ENCODE measurements at regions not wholly inside any gene's neighbourhood (a gene's known extent, or its start where the extent isn't known, plus 50 kb on each side); places are given as distances from the start of the nearest gene placed in this dataset.
A peak's percentile ranks its signal among the peaks of the same experiment; 100 is the strongest.

GRCh38 chr14:44163946-44164345, 343.1 kb downstream of the FSCB start:
- H3K9ac ChIP-seq (ENCODE audit: low read length), result no peak overlapping the region
- H3K4me1 ChIP-seq (ENCODE audit: control insufficient read depth in 1 of 2, insufficient read depth in 2 of 2, low read length in 2 of 2), result no peaks in the 10 kb centered on the region
- no peak overlapping the region for H2BK120ac ChIP-seq (ENCODE audit: insufficient read depth, low read length, poor library complexity)
- H3K4me3 ChIP-seq (ENCODE audit: low read depth, low read length), result no peak overlapping the region
- no peak overlapping the region for H3K27ac ChIP-seq (ENCODE audit: low read depth, low read length)
- H2BK5ac ChIP-seq (ENCODE audit: low read depth, low read length, poor library complexity), result no peak overlapping the region
- no peak overlapping the region for H2AFZ ChIP-seq (ENCODE audit: insufficient read depth, low read length, poor library complexity)
- no peak overlapping the region for H4K8ac ChIP-seq (ENCODE audit: low read depth, low read length)
- no peak overlapping the region for H3K23ac ChIP-seq (ENCODE audit: low read length)
- no peak overlapping the region for H4K12ac ChIP-seq (ENCODE audit: low read depth, low read length)
- peak in 1 of 2 donors; percentile 18 for DNase-seq
- H3K79me2 ChIP-seq (ENCODE audit: control insufficient read depth, insufficient read depth, low read length, poor library complexity), result no peaks in the 10 kb centered on the region
- no peaks in the 10 kb centered on the region for H3K79me1 ChIP-seq (ENCODE audit: low read length)
- no peak overlapping the region for H3K4me2 ChIP-seq (ENCODE audit: low read length)
- H3K9me3 ChIP-seq (ENCODE audit: insufficient read depth, low read depth, low read length), result no peaks in the 10 kb centered on the region
- no peak overlapping the region for H3K4ac ChIP-seq (ENCODE audit: low read depth, low read length)
- H3K36me3 ChIP-seq (ENCODE audit: control insufficient read depth in 1 of 2, insufficient read depth in 2 of 2, low read length in 2 of 2), result no peaks in the 10 kb centered on the region
- H2AK5ac ChIP-seq (ENCODE audit: low read length), result no peak overlapping the region
- no peak overlapping the region for H2BK12ac ChIP-seq (ENCODE audit: low read length)
- H3K14ac ChIP-seq (ENCODE audit: low read length), result no peak overlapping the region
- no peak overlapping the region for H4K91ac ChIP-seq (ENCODE audit: low read depth, low read length)
- no peak overlapping the region for H3K18ac ChIP-seq (ENCODE audit: low read length)
- WGBS (ENCODE audit: extremely low coverage, insufficient coverage, insufficient read length), result no CpG with 5 or more reads among the region's 2 CpGs
- no peaks in the 10 kb centered on the region for H3K27me3 ChIP-seq (ENCODE audit: insufficient read depth, low read length)

DNA sequence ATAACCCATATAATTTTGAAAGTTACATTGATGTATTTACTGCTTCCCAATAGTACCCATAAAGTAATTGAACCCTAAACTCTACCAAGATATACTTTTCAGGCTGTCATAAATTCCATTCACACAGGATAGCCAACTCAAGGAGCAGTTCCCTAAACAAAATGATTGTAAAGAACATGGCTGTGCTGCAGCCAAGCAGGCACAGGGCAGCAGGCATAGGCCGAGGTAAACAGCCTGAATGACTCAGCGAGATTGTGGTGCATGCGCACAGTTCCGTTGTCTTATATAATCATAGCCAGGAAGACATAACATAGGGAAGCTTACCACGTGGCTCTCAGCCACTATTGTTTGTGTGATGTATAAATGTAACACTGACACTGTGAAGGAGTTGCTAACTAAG, 344.9 kb downstream of the FSCB start:
- no peak overlapping the region for H3K4ac ChIP-seq (ENCODE audit: low read depth, low read length)
- H3K27ac ChIP-seq (ENCODE audit: low read depth, low read length), result no peak overlapping the region
- H3K4me3 ChIP-seq (ENCODE audit: low read depth, low read length), result no peak overlapping the region
- H3K14ac ChIP-seq (ENCODE audit: low read length), result no peak overlapping the region
- H3K79me1 ChIP-seq (ENCODE audit: low read length), result no peaks in the 10 kb centered on the region
- no peaks in the 10 kb centered on the region for H3K27me3 ChIP-seq (ENCODE audit: insufficient read depth, low read length)
- no peaks in the 10 kb centered on the region for H3K4me1 ChIP-seq (ENCODE audit: control insufficient read depth in 1 of 2, insufficient read depth in 2 of 2, low read length in 2 of 2)
- no peak overlapping the region for H2AFZ ChIP-seq (ENCODE audit: insufficient read depth, low read length, poor library complexity)
- no peak overlapping the region for H2BK5ac ChIP-seq (ENCODE audit: low read depth, low read length, poor library complexity)
- no peak overlapping the region for H2AK5ac ChIP-seq (ENCODE audit: low read length)
- H3K79me2 ChIP-seq (ENCODE audit: control insufficient read depth, insufficient read depth, low read length, poor library complexity), result no peaks in the 10 kb centered on the region
- no peak overlapping the region for H2BK12ac ChIP-seq (ENCODE audit: low read length)
- H2BK120ac ChIP-seq (ENCODE audit: insufficient read depth, low read length, poor library complexity), result no peak overlapping the region
- H3K18ac ChIP-seq (ENCODE audit: low read length), result no peak overlapping the region
- no peak overlapping the region for H4K12ac ChIP-seq (ENCODE audit: low read depth, low read length)
- no peak overlapping the region for H4K91ac ChIP-seq (ENCODE audit: low read depth, low read length)
- H3K9me3 ChIP-seq (ENCODE audit: insufficient read depth, low read depth, low read length), result no peaks in the 10 kb centered on the region
- no CpG with 5 or more reads among the region's 5 CpGs for WGBS (ENCODE audit: extremely low coverage, insufficient coverage, insufficient read length)
- no peaks in the 10 kb centered on the region for H3K36me3 ChIP-seq (ENCODE audit: control insufficient read depth in 1 of 2, insufficient read depth in 2 of 2, low read length in 2 of 2)
- no peak for DNase-seq
- H4K8ac ChIP-seq (ENCODE audit: low read depth, low read length), result no peak overlapping the region
- no peak overlapping the region for H3K9ac ChIP-seq (ENCODE audit: low read length)
- H3K4me2 ChIP-seq (ENCODE audit: low read length), result no peak overlapping the region
- no peak overlapping the region for H3K23ac ChIP-seq (ENCODE audit: low read length)

DNA sequence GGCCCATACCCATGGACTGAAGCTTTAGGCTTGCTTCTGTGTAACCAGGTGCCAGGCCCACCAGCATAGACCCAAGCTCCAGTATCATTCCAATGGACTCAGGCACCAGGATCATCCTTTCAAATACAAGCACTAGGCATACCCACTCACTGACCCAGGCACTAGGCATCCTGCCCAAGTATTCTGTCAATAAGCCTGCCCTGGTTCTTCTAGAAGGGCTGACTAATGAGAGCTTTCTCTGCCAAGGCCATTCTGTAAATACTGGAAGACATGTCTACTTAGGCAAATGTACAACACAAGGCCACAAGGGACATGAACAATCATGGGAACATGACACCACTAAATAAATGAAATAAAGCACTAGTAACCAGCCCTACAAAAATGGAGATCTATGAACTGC, 352.2 kb downstream of the FSCB start:
- Histone ChIP-seq H2BK5ac (ENCODE audit: low read depth, low read length, poor library complexity) (no peak overlapping the region), H4K91ac (ENCODE audit: low read depth, low read length) (no peak overlapping the region), H3K79me2 (ENCODE audit: control insufficient read depth, insufficient read depth, low read length, poor library complexity) (no peaks in the 10 kb centered on the region), H3K4ac (ENCODE audit: low read depth, low read length) (no peak overlapping the region), H4K8ac (ENCODE audit: low read depth, low read length) (no peak overlapping the region), H2BK120ac (ENCODE audit: insufficient read depth, low read length, poor library complexity) (no peak overlapping the region), H3K14ac (ENCODE audit: low read length) (no peak overlapping the region), H2AK5ac (ENCODE audit: low read length) (no peak overlapping the region), H3K36me3 (ENCODE audit: control insufficient read depth in 1 of 2, insufficient read depth in 2 of 2, low read length in 2 of 2) (no peaks in the 10 kb centered on the region), H3K9me3 (ENCODE audit: insufficient read depth, low read depth, low read length) (no peaks in the 10 kb centered on the region), H3K23ac (ENCODE audit: low read length) (no peak overlapping the region), H3K4me2 (ENCODE audit: low read length) (no peak overlapping the region), H3K27me3 (ENCODE audit: insufficient read depth, low read length) (no peaks in the 10 kb centered on the region), H3K79me1 (ENCODE audit: low read length) (no peaks in the 10 kb centered on the region), H3K4me1 (ENCODE audit: control insufficient read depth in 1 of 2, insufficient read depth in 2 of 2, low read length in 2 of 2) (no peaks in the 10 kb centered on the region), H3K18ac (ENCODE audit: low read length) (no peak overlapping the region), H3K9ac (ENCODE audit: low read length) (no peak overlapping the region), H2BK12ac (ENCODE audit: low read length) (no peak overlapping the region), H4K12ac (ENCODE audit: low read depth, low read length) (no peak overlapping the region), H3K4me3 (ENCODE audit: low read depth, low read length) (no peak overlapping the region), H2AFZ (ENCODE audit: insufficient read depth, low read length, poor library complexity) (no peak overlapping the region), H3K27ac (ENCODE audit: low read depth, low read length) (no peak overlapping the region)
- DNase-seq, result no peak

DNA sequence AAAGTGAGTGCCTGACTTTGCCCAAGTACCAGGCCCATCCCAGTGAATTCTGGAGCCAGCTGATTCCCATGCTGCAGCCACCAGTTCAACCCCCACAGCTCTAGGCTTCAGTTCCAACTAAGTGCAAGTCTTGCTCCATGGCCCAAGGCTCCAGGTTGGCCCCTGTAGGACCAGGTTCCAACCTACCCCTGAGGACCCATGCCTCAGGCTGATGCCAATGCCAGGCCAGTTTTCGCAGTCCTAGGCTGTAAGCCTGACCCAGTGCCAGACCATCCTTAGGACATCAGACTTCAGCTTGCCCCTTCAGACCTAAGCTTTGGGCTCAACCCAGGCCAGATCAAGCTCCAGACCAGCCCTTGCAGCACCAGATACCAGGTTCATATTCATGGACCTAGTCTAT, 352.6 kb downstream of the FSCB start:
- Histone ChIP-seq H3K4me1 (ENCODE audit: control insufficient read depth in 1 of 2, insufficient read depth in 2 of 2, low read length in 2 of 2) (no peaks in the 10 kb centered on the region), H3K79me1 (ENCODE audit: low read length) (no peaks in the 10 kb centered on the region), H2AK5ac (ENCODE audit: low read length) (no peak overlapping the region), H2BK5ac (ENCODE audit: low read depth, low read length, poor library complexity) (no peak overlapping the region), H3K4ac (ENCODE audit: low read depth, low read length) (no peak overlapping the region), H3K27ac (ENCODE audit: low read depth, low read length) (no peak overlapping the region), H3K9me3 (ENCODE audit: insufficient read depth, low read depth, low read length) (no peaks in the 10 kb centered on the region), H3K36me3 (ENCODE audit: control insufficient read depth in 1 of 2, insufficient read depth in 2 of 2, low read length in 2 of 2) (no peaks in the 10 kb centered on the region), H3K23ac (ENCODE audit: low read length) (no peak overlapping the region), H3K4me2 (ENCODE audit: low read length) (no peak overlapping the region), H4K8ac (ENCODE audit: low read depth, low read length) (no peak overlapping the region), H3K79me2 (ENCODE audit: control insufficient read depth, insufficient read depth, low read length, poor library complexity) (no peaks in the 10 kb centered on the region), H3K27me3 (ENCODE audit: insufficient read depth, low read length) (no peaks in the 10 kb centered on the region), H4K12ac (ENCODE audit: low read depth, low read length) (no peak overlapping the region), H2BK12ac (ENCODE audit: low read length) (no peak overlapping the region), H3K14ac (ENCODE audit: low read length) (no peak overlapping the region), H3K9ac (ENCODE audit: low read length) (no peak overlapping the region), H3K18ac (ENCODE audit: low read length) (no peak overlapping the region), H2BK120ac (ENCODE audit: insufficient read depth, low read length, poor library complexity) (no peak overlapping the region), H2AFZ (ENCODE audit: insufficient read depth, low read length, poor library complexity) (no peak overlapping the region), H3K4me3 (ENCODE audit: low read depth, low read length) (no peak overlapping the region), H4K91ac (ENCODE audit: low read depth, low read length) (no peak overlapping the region)
- no CpG with 5 or more reads among the region's 1 CpG for WGBS (ENCODE audit: extremely low coverage, insufficient coverage, insufficient read length)
- DNase-seq, result no peak
